HG03378 (cell line): ENCODE measurements at regions not wholly inside any gene's neighbourhood (a gene's known extent, or its start where the extent isn't known, plus 50 kb on each side); places are given as distances from the start of the nearest gene placed in this dataset.

Experiments
- ATAC-seq: cut with Tn5 transposase; IDR thresholded peaks from one replicate; pipeline ENCODE4 v1.9.1; 2021; ENCODE audit warnings: mild to moderate bottlenecking, moderate library complexity; ENCODE audit not compliant: unreplicated experiment

DNA sequence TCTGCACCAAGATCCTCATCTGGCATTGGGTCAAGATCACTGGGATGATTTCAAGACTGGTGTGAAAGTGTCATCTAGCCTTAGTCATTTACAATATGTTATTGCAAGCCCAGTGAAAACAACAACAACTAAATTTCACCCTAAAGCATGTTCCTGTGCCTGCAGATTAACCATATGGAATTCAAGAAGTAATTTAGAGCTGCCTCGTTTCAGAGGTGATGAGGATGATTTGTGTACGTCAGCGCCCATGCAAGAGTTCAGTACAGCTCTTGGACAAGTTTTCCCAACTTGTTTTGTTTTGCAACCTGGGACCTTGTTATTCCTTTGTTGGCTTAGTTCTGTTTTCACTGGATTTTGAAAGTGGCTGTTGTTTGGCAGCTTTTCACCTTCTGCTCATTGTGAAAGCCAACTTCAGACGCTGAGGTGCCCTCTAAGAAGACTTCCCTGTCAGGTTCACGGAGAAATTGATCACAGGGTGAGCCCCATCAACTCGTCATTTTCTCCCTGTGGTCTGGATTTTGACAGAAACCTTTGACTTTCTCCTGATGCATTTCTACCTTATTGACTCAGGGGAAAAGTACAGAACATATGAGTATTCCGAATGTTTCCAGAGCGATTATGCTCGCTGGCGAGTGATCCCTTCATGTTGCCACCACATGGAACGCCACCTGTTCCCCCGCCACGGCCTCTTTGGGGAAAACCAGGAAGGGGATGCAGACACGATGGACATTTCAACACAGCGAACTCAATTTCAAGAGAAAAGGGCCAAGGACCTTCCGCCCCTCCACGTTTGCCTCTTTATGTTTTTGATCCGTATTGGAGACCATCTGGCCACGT lies 85.6 kb downstream of the FOXL1 start:
- ATAC-seq: no peak

- ATAC-seq: peak; percentile 80
Observed at GRCh38 chr16:86664522-86665318, 86.4 kb downstream of the FOXL1 start.

DNA sequence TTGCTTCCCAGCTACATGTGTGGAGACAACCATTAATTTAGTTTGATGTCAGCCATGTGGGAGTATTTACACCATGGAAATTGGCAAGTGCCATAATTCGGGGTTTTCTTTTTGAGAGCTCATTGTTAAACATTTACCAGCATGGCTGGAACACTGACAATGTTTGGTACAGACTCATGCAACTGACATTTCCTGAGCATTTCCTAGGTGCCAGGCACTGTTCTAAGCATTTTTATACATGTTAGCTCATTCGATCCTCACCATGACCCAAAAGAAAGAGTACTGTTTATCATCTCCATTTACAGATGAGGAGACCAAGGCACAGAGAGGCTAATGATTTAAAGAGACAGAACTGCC lies 86.9 kb downstream of the FOXL1 start:
- peak; percentile 20 for ATAC-seq

DNA sequence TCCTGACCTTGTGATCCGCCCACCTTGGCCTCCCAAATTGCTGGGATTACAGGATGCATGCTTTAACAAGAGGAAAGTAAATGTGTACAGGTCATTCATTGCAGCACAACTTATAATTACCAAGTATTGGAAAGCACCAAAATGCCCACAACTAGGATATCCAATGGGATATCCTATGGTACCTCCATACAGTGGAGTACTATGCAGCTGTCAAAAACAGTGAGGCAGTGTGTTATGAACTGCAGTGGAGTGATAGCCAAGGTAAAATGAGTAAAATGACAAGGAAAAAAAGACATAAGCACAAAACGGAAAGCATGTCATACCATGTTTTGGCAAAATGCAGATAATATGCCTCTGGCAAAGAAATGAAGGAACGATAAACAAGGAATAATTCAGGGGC lies 87.6 kb downstream of the FOXL1 start:
- ATAC-seq: no peak

- ATAC-seq: no peak
Observed at GRCh38 chr16:86667035-86667434, 88.7 kb downstream of the FOXL1 start.

DNA sequence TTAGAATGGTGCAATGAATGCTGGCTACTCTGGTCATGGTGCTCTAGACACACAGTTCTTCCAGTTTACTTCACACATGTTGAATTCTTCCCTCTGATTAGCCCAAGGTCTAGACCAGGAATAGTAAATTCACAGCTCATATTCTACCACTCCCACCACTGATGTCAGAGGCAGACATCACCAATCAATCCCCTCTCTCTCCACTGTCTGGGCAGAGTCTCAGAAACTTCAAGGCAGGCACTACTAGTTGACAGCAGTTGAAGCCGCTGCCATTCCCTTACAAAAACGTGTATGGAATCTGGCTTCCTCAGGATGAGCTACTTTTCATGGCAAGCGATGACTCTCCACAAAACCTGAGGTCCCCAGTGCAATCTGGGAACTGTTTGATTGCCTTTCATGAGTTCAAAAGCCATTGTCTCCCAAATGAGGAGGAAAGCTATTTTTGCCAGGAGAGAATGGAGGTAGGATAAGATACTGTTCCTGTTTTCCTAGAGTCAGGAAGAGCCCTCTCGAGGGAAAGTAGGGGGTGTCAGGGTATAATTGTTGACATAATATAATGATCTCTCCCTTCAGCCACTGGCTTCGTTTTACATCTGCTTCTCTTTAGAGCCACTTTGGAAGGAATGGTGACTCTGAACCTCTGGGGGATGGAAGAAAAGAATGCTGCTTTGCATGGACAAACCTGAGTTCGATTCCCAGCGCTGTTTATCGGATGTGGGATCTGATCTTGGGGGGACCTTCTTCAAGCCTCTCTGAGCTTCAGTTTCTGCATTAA lies 90.0 kb downstream of the FOXL1 start:
- ATAC-seq: no peak

DNA sequence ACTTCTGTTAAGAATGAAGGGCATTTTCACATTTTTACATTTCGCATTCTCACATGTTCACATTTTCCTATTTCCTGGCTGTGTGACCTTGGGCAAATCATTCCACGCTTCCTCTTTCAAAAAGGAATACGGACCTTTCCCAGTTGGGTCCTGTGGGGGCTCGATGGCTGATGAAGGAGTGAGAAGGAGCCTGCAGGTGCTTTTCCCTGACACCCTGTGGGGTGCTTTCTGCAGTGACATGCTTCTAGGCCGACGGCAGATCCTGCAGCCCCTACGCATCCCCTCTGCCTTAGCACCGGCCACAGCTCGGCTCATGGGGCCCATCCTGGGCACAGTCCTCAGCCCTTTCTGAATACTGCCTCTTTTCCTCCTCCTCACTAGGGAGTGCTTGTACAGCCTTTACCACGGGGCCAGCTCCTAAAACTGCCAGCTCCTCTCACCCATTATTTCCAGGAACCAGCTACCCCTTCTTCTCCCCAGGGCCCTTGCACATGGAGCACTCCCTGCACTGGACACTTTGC lies 91.0 kb downstream of the FOXL1 start:
- no peak for ATAC-seq

DNA sequence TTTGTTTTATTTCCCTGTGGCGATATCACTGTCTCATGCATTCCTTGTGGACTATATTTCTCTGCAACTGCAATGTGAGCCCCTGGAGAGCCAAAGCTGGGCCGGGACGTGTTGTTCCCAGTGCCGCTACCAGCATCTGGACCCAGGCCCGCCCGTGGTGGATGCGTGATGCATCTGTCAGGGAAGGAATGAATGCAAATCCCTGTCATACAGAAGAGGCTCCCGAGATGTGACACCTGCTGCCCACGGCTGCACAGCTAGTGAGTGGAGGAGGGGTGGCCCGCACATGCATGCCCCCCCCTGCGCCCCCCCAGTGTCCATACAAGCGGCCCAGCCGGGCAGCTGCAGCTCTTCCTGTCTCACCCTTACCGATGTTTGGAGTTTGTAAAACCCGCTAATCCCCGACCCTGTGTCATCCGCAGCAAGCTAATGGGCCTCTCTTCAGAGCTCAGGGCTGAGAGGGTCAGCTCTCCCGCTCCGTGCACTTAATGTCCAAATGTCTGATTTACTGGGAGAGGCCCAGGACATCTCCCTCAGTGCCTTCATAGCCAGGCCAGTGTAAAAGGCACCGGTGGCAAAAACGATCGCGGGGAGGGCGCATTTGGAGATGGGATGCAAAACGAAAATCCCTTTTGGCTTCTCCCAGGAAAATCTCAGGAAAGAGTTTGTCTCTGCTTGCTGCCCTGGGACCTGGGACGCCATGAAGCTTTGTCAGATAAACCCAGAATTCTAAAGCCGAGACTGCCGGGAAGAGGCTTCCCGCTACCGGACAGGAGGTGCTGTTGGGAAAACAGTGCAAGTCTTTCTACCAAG lies 91.8 kb downstream of the FOXL1 start:
- ATAC-seq: no peak

- ATAC-seq: no peak
Observed at GRCh38 chr16:86670750-86671234, 92.4 kb downstream of the FOXL1 start.

GRCh38 chr16:86671486-86672178 lies 93.3 kb downstream of the FOXL1 start:
- no peak for ATAC-seq

DNA sequence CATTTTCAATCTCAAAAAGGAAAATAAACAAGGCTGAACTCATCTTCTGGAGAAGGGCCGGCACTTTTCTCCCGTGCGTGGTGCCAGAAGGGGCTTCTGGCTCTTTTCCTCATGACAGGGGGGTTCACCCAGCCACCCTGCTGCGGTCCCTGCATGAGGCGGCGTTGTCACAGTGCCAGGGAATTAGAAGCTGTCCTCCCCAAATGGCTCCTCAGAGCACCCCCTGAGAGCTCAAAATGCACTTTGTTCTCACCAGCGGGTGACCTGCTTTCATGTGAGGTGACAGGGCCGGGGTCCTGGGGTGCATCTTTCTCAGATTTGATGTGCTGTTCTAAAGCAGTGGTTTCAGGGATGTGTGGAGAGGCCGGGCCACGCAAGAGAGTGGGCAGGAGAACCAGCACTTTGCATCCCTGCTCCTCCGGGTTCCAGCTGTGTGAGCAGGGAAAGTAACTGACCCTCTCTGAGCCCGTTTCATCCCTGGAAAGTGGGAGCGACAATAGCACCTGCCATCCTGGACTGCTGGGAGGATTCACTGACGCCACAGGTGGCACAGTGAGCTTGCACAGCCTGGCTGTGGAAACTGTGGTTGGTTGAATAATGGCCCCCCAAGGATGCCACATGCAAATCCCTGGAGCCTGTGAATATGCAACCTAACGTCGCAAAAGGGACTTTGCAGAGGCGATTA lies 94.0 kb downstream of the FOXL1 start:
- ATAC-seq: no peak

GRCh38 chr16:86673090-86673955 lies 95.0 kb downstream of the FOXL1 start:
- ATAC-seq: no peak

DNA sequence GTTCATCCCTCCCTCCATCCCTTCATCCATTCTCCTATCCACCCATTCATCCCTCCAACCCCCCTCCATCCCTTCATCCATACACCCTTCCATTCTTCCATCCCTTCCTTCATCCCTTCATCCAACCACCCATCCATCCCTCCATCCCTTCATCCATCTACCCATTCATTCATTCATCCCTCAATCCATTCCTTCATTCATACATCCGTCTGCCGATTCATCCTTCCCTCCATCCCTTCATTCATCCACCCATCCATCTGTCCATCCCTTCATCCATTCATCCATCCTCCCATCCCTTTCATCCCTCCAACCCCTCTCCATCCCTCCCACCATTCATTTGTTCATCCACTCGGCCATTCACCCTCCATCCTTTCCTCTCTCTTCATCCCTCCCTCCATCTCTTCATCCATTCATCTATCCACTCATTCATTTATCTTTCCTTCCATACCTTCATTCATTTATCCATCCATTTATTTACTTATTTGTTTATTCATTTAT lies 95.7 kb downstream of the FOXL1 start:
- ATAC-seq: no peak

GRCh38 chr16:86676254-86676670 lies 97.9 kb downstream of the FOXL1 start:
- no peak for ATAC-seq

DNA sequence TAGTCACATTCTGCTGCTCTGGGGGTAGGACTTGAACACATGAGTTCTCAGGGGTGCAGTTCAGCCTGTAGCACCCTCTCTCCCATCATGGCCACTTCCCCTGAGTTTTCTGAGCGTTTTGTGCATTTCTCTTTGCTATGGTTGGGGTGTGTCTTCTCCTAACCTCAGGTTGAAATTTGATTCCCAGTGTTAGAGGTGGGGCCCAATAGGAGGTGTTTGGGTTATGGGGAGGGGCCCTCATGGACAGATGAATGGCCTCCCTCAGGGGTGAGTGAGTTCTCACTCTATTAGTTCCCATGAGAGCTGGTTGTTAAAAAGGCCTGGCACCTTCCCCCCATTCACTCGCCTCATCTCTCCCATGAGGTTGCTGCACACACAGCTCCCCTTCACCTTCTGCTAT lies 101.1 kb downstream of the FOXL1 start:
- ATAC-seq: no peak

GRCh38 chr16:86680162-86680561 lies 101.8 kb downstream of the FOXL1 start:
- no peak for ATAC-seq

- ATAC-seq: no peak
Observed at GRCh38 chr16:86680661-86681030, 102.3 kb downstream of the FOXL1 start.
